Hepatocyte (in vitro differentiated cells): ENCODE measurements at regions not wholly inside any gene's neighbourhood (a gene's known extent, or its start where the extent isn't known, plus 50 kb on each side); places are given as distances from the start of the nearest gene placed in this dataset.

ENCODE experiments used
- DNase-seq: peaks from one replicate; pipeline ENCODE4 v3.0.0-alpha.2; 2016; ENCODE audit warnings: low spot score
- H2AFZ ChIP-seq: fragments of 200-600 bp; sonication (generic); 2 replicates; pipeline ENCODE4 v1.6.0; 2016; ENCODE audit warnings: antibody characterized with exemption, mild to moderate bottlenecking
- H3K27ac ChIP-seq: fragments of 200-600 bp; sonication (generic); 2 replicates; pipeline ENCODE4 v1.5.1; 2016; ENCODE audit warnings: mild to moderate bottlenecking
- H3K27me3 ChIP-seq: fragments of 200-600 bp; sonication (generic); 2 replicates; pipeline ENCODE4 v1.6.1; 2016
- H3K36me3 ChIP-seq: fragments of 200-600 bp; sonication (generic); replicated peaks from 2 replicates; pipeline ENCODE4 v1.5.1; 2016; ENCODE audit warnings: low read depth; ENCODE audit not compliant: insufficient read depth
- H3K4me1 ChIP-seq: fragments of 200-600 bp; sonication (generic); 2 replicates; pipeline ENCODE4 v1.5.1; 2016; ENCODE audit warnings: mild to moderate bottlenecking, moderate library complexity; ENCODE audit not compliant: insufficient read depth
- H3K4me2 ChIP-seq: fragments of 200-600 bp; sonication (generic); 2 replicates; pipeline ENCODE4 v1.6.0; 2016
- H3K4me3 ChIP-seq: fragments of 200-600 bp; sonication (generic); 2 replicates; pipeline ENCODE4 v1.5.1; 2016; ENCODE audit warnings: mild to moderate bottlenecking
- H3K79me2 ChIP-seq: fragments of 200-600 bp; sonication (generic); 2 replicates; pipeline ENCODE4 v1.6.0; 2017; ENCODE audit warnings: mild to moderate bottlenecking
- H3K9me2 ChIP-seq: fragments of 200-600 bp; sonication (generic); replicated peaks from 2 replicates; pipeline ENCODE4 v1.6.0; 2017; ENCODE audit warnings: mild to moderate bottlenecking; ENCODE audit not compliant: insufficient read depth
- H3K9me3 ChIP-seq: fragments of 200-600 bp; sonication (generic); 2 replicates; pipeline ENCODE4 v1.5.1; 2016; ENCODE audit warnings: low read depth, mild to moderate bottlenecking
- H4K20me1 ChIP-seq: fragments of 200-600 bp; sonication (generic); 2 replicates; pipeline ENCODE4 v1.6.0; 2016; ENCODE audit warnings: mild to moderate bottlenecking; ENCODE audit not compliant: insufficient read depth, poor library complexity, severe bottlenecking
- EZH2 ChIP-seq: fragments of 200-600 bp; sonication (generic); IDR thresholded peaks from 2 replicates; pipeline ENCODE4 v1.6.1; 2016; ENCODE audit warnings: antibody characterized with exemption, mild to moderate bottlenecking, borderline replicate concordance
- EZH2phosphoT487 ChIP-seq: fragments of 200-600 bp; sonication (generic); IDR thresholded peaks from one replicate; pipeline ENCODE4 v1.6.1; 2018; ENCODE audit warnings: antibody characterized with exemption, mild to moderate bottlenecking, low read depth, moderate library complexity; ENCODE audit not compliant: unreplicated experiment, severe bottlenecking
- WGBS: methylation state at CpG from one replicate; pipeline ENCODE4 v1.1.6; 2016; ENCODE audit warnings: low lambda C conversion rate; ENCODE audit errors: missing lambda C conversion rate; 5-methylcytosine and 5-hydroxymethylcytosine counted together
- TF ChIP-seq, protein P1 (sequence below): fragments of 200-600 bp; sonication (generic); IDR thresholded peaks from 2 replicates; pipeline ENCODE4 v1.5.1; 2016; ENCODE audit warnings: antibody characterized with exemption, mild to moderate bottlenecking; ENCODE audit not compliant: poor library complexity

DNA sequence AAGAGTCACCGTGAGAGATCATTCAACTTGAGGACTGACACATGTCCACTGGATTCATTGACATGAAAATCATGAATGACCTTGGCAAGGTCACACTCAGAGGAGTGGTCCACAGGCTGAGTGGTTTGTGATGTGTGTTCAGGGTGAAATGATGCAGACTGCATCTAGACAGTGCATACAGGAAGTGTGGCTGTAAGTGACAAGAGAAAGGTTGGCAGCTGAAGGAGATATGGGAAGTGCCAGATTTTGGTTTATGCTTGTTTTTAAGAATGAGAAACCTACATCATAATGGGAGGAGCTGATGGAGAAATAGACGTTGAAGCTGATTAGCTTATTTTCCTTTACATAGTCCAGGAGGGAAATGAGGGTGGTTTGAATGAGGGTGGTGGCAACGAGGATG is 64.8 kb upstream of the VIPR2 start:
- DNase-seq = no peak
- Histone ChIP-seq H3K27ac (no peak overlapping the region), H3K4me1 (peaks cover 3% of the 10 kb centered on the region), H3K27me3 (no peaks in the 10 kb centered on the region), H3K9me3 (no peaks in the 10 kb centered on the region), H3K4me3 (no peak overlapping the region), H2AFZ (no peak overlapping the region), H4K20me1 (no peaks in the 10 kb centered on the region), H3K9me2 (no peaks in the 10 kb centered on the region), H3K79me2 (no peaks in the 10 kb centered on the region), H3K4me2 (no peak overlapping the region), H3K36me3 (no peaks in the 10 kb centered on the region)
- 71% methylated on average over 3 of the region's 3 CpGs for WGBS
- TF ChIP-seq EZH2 (no peak), EZH2phosphoT487 (no peak)
- TF ChIP-seq, protein P1, sequence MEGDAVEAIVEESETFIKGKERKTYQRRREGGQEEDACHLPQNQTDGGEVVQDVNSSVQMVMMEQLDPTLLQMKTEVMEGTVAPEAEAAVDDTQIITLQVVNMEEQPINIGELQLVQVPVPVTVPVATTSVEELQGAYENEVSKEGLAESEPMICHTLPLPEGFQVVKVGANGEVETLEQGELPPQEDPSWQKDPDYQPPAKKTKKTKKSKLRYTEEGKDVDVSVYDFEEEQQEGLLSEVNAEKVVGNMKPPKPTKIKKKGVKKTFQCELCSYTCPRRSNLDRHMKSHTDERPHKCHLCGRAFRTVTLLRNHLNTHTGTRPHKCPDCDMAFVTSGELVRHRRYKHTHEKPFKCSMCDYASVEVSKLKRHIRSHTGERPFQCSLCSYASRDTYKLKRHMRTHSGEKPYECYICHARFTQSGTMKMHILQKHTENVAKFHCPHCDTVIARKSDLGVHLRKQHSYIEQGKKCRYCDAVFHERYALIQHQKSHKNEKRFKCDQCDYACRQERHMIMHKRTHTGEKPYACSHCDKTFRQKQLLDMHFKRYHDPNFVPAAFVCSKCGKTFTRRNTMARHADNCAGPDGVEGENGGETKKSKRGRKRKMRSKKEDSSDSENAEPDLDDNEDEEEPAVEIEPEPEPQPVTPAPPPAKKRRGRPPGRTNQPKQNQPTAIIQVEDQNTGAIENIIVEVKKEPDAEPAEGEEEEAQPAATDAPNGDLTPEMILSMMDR = no peak

DNA sequence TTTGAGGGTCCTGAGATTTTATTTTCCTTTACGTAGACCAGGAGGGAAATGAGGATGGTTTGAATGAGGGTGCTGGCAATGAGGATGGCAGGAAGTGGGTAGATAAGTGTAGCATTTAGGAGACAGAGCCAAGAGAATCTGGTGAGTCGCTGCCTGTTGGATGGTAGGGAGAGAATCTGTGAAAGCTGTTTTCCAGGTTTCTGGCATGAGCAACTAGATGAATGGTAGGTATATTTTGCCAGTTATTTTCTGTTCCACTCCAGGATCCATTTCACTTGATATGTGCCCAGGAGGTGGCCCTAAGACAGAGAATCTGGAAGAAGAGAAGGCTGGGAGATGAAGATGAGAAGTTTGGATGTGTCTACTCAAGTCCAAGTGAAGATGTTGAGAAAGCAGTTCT is 63.3 kb upstream of the VIPR2 start:
- no peak overlapping the region for H2AFZ ChIP-seq
- H4K20me1 ChIP-seq = no peaks in the 10 kb centered on the region
- no peaks in the 10 kb centered on the region for H3K36me3 ChIP-seq
- 61% methylated on average over 2 of the region's 2 CpGs for WGBS
- H3K4me2 ChIP-seq = no peak overlapping the region
- DNase-seq = no peak
- no peaks in the 10 kb centered on the region for H3K9me3 ChIP-seq
- peaks cover 3% of the 10 kb centered on the region for H3K4me1 ChIP-seq
- no peaks in the 10 kb centered on the region for H3K9me2 ChIP-seq
- H3K27ac ChIP-seq = no peak overlapping the region
- no peaks in the 10 kb centered on the region for H3K79me2 ChIP-seq
- TF ChIP-seq, protein P1 = no peak
- TF ChIP-seq EZH2 (no peak), EZH2phosphoT487 (no peak)
- no peak overlapping the region for H3K4me3 ChIP-seq
- no peaks in the 10 kb centered on the region for H3K27me3 ChIP-seq

DNA sequence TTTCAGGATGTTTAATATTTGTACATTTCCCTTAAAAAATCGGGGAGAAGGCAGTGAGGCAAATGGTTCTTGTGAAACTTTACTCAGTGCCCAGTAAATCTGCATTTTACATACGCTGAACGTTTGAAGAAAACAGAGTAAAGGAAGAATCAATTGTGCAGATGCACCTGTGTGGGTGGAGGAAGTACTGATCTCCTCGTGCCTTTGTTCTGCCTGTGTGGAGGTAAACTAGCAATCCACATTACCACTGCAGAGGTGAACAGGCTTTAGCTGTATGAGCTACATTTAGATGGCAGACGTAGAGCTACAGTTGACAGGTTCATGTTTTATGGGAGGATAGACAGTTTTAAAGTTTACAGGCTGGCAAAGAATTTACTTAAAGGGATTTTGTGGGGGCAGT is 62.7 kb upstream of the VIPR2 start:
- H3K9me3 ChIP-seq = no peaks in the 10 kb centered on the region
- no peaks in the 10 kb centered on the region for H3K9me2 ChIP-seq
- H3K79me2 ChIP-seq = no peaks in the 10 kb centered on the region
- H4K20me1 ChIP-seq = no peaks in the 10 kb centered on the region
- no peaks in the 10 kb centered on the region for H3K27me3 ChIP-seq
- H3K27ac ChIP-seq = no peak overlapping the region
- no peak overlapping the region for H2AFZ ChIP-seq
- no peak for DNase-seq
- no peak overlapping the region for H3K4me2 ChIP-seq
- no peak overlapping the region for H3K4me3 ChIP-seq
- no peaks in the 10 kb centered on the region for H3K36me3 ChIP-seq
- TF ChIP-seq EZH2phosphoT487 (no peak), EZH2 (no peak)
- TF ChIP-seq, protein P1 = no peak
- peaks cover 3% of the 10 kb centered on the region for H3K4me1 ChIP-seq
- 46% methylated on average over 5 of the region's 5 CpGs for WGBS

DNA sequence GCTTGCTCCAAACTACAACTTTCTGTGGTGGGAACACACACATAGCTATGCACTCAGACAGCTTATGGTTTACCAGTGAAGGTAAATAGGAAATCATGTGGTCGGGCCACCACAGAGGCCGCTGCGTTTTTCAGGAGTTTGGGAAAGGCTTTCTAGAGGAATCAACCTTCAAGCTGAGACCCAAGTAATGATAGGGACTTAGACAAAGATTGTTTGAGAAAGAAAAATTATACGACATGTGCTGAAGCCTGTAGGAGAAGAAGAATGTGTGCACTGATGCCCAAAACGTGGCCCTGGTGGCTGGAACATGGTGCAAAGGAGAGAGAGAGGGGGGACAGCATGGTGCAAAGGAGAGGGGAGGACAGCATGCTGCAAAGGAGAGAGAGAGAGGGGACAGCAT is 61.2 kb upstream of the VIPR2 start:
- H4K20me1 ChIP-seq = no peaks in the 10 kb centered on the region
- H3K9me3 ChIP-seq = no peaks in the 10 kb centered on the region
- no peak overlapping the region for H2AFZ ChIP-seq
- H3K4me1 ChIP-seq = peaks cover 3% of the 10 kb centered on the region
- H3K4me2 ChIP-seq = no peak overlapping the region
- H3K27ac ChIP-seq = no peak overlapping the region
- no peaks in the 10 kb centered on the region for H3K27me3 ChIP-seq
- H3K9me2 ChIP-seq = no peaks in the 10 kb centered on the region
- H3K4me3 ChIP-seq = no peak overlapping the region
- WGBS = 89% methylated on average over 5 of the region's 5 CpGs
- H3K79me2 ChIP-seq = no peaks in the 10 kb centered on the region
- no peak for TF ChIP-seq EZH2
- TF ChIP-seq EZH2phosphoT487 = no peak
- TF ChIP-seq, protein P1 = no peak
- no peaks in the 10 kb centered on the region for H3K36me3 ChIP-seq
- no peak for DNase-seq
